Stimulated activated CD8-positive, alpha-beta memory T cell treated with anti-CD3 and anti-CD28 coated beads, Interleukin-7, amount 100 ng/mL, for 48 hours (primary cell): ENCODE measurements at regions not wholly inside any gene's neighbourhood (a gene's known extent, or its start where the extent isn't known, plus 50 kb on each side); places are given as distances from the start of the nearest gene placed in this dataset.
"Not testable (repeated sequence)": the region's sequence is repeated elsewhere in the genome, so short reads cannot be mapped to it uniquely, and the experiment has no call there.

Experiments used
- DNase-seq, 2 donors: peaks; one replicate each; pipeline ENCODE4 v3.0.0-alpha.2; 2020; ENCODE audit warnings: low read depth in 1 of 2; ENCODE audit errors: extremely low read depth in 1 of 2

DNA sequence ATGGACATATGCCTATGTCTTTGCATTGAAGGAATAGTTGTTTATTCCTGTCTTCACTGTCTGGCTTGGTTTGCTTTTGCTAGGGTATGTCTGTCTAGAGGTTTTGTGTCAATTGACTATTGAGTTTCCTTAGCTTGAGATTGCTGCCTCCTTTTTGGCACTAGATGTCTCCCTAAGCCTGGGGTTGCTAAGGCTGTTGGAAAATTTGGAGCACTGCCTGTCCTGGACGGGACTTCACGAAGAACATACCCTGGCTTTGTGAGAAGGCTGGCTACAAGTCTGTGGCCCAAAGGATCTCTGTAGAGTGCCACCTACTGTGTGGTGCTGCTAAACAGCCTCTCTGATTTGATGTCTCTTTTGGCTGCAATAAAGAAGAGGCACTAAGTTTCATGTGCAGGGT is 183.8 kb upstream of the NUDT10 start:
- no peak for DNase-seq

DNA sequence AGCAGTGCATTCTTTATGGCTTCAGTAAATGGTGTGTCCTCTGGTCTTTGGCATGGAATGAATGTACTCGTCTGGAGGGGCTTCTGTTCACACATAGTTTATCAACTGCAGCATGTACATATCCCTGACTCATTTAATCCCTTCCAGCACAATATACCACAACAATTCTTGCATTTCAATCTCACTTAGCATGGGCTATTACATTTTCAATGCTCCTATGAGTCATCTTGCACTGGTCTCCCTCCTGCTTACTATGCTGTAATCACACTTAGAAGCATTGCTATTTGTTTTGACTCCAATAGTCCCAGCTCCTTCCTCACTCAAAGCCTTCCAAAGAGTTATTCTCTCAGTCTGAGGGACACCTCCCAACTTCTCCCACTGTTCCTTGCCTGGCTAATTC is 180.9 kb upstream of the NUDT10 start:
- DNase-seq = no peak

DNA sequence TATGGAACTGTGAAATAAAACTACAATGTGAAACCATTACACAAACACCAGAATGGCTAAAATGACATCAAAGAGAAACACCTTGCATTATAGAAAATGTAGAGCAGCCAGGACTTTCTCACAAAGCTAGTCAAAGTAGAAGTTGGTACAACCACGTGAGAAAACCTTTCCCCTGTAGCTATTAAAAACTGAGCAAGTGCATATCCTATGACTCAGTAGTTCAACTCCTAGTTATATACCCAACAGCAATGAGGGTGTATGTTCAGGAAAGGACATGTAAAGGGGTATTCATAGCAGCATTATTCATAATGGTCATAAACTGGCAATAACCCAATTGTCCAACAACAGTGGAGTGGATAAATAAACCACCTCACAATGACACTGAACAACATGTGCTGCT is 177.5 kb upstream of the NUDT10 start:
- no peak for DNase-seq

GRCh38 chrX:51155566-51155965 is 177.1 kb upstream of the NUDT10 start:
- DNase-seq = no peak

- DNase-seq = no peak
Observed at GRCh38 chrX:51158231-51158630, 174.4 kb upstream of the NUDT10 start.

- not testable (repeated sequence) for DNase-seq
Observed at GRCh38 chrX:51159378-51159777, 173.2 kb upstream of the NUDT10 start.

DNA sequence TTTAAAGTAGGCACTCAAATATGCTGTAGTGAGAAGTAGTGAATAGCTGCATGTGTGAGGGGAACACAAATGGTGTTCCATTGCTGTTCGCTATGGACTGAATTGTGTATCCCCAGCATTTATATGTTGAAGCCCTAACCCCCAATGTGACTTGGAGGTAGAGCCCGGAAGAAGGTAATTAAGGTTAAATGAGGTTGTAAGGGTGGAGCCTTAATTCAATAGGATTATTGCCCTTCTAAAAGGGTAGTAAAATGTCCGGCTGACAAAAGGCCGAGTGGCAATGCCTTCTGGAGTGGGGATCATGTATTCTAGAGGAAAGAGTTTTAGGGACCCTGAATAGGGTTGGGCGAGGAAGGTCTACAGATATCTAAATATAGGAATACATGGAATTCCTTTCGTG is 168.9 kb upstream of the NUDT10 start:
- no peak for DNase-seq

- not testable (repeated sequence) for DNase-seq
Observed at GRCh38 chrX:51178356-51178900, 154.2 kb upstream of the NUDT10 start.

DNA sequence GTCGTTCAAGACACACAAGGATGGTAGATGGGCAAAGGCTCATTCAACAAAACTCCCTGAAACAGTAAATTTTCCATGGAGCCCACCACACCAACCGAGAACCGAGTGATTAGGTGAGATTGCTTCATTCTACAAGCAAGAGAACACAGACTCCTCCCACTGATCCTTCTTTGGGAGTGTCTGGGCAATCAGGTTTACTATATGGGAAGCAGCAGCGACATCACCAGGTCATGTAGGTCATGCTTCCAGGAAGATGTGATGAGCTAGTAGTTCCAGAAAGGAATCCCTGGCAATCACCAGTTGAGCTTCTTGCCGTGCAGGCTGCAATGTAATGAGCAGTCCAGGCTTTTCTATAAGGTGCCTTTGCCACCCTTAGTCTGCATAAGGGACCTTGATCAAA is 152.8 kb upstream of the NUDT10 start:
- DNase-seq = not testable (repeated sequence)

GRCh38 chrX:51182545-51182944 is 150.1 kb upstream of the NUDT10 start:
- no peak for DNase-seq

DNA sequence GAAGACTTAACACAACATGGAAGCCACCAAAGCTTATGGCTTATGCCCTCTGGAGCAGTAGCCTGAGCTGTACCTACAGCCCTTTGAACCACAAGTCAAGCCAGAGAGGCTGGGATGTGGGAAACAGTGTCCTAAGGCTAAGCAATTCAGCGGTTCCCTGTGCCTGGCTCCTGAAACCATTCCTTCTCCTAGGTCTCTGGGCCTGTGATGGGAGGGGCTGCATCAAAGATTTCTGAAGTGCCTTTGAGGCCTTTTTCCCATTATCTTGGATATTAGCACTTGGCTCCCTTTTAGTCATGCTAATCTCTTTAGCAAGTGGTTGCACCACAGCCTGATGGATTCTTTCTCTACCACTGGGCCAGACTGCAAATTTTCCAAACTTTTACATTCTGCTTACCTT is 140.5 kb upstream of the NUDT10 start:
- no peak for DNase-seq

GRCh38 chrX:51215266-51215665 is 117.4 kb upstream of the NUDT10 start:
- DNase-seq = no peak

GRCh38 chrX:51215856-51216255 is 116.8 kb upstream of the NUDT10 start:
- no peak for DNase-seq

- DNase-seq = no peak
Observed at GRCh38 chrX:51242212-51242611, 90.4 kb upstream of the NUDT10 start.

- DNase-seq = no peak
Observed at GRCh38 chrX:51257490-51257889, 75.1 kb upstream of the NUDT10 start.

DNA sequence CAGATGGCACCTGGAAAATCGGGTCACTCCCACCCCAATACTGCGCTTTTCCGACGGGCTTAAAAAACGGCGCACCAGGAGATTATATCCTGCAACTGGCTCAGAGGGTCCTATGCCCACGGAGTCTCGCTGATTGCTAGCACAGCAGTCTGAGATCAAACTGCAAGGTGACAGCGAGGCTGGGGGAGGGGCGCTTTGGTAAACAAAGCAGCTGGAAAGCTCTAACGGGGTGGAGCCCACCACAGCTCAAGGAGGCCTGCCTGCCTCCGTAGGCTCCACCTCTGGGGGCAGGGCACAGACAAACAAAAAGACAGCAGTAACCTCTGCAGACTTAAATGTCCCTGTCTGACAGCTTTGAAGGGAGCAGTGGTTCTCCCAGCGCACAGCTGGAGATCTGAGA is 70.4 kb upstream of the NUDT10 start:
- not testable (repeated sequence) for DNase-seq

DNA sequence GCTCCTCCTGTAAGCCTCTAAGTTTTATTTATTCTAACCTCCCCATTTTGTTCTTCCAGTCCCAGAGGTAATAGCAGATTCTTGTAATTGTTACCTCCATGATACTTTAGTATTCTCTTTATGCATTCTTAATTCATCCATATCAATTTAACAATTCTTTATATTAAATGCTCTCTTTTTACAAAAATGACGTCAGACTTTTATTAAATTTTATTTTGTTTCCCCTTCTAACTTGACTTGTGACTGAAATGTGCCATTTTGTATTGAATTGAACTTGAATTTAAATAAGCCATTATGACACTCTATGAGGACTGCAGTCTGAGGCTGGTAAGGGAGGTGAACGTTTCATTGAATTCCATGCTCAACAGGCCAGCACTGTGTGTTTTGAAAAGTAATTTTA is 60.0 kb upstream of the NUDT10 start:
- DNase-seq = no peak

GRCh38 chrX:51281758-51282318 is 50.8 kb upstream of the NUDT10 start:
- no peak for DNase-seq
